ENCODE measurements at regions not wholly inside any gene's neighbourhood (a gene's known extent, or its start where the extent isn't known, plus 50 kb on each side); places are given as distances from the start of the nearest gene placed in this dataset.

DNA sequence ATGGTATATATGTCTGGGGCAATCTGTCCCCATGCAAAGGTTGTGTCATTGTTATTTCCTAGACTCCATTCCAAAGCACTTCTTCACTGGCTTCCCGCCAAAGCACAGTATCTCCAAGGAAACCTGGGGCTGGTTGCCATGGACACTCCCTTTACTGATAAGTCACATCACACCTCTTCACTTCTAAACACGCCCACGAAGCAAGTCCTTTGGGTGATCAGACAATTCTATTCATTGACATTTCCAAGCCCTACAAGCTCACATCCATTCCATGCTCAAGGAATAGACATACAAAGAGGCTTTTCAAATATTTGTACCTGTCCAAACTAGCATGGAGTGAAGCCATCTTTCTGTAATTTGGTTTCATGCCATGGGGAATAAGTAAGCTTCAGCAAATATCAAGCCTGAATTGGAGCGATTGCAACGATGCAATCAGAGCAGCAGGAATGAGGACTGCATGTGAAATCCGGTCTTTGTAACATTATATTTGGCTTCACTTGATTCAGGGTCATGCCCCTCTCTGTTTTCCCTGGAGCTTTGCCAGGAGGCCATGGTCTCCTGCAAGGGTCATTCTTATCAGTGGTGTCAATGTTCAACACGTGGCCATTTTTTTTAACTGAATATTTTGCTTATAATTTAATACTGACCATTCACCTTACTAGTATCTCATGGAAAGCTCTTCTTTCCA, 201.6 kb upstream of the TMC3 start:
- DNase-seq (peak in 2 of 4 donors; percentile 5 to 12), ATAC-seq (no peak)
- Histone ChIP-seq H3K4me3 (no peak overlapping the region), H3K27me3 (no peaks in the 10 kb centered on the region), H3K27ac (no peak overlapping the region), H3K4me1 (no peaks in the 10 kb centered on the region), H3K36me3 (replicated peaks in 1 of 2; ENCODE audit: insufficient read depth in 1 of 2, low read depth in 2 of 2) (no peaks in the 10 kb centered on the region), H3K9me3 (no peaks in the 10 kb centered on the region)
- TF ChIP-seq POLR2A (IDR thresholded peaks at IDR 0.05), result no peak
- no peak for TF ChIP-seq CTCF (IDR thresholded peaks at IDR 0.05)
- 38 to 43% methylated on average over 7 of the region's 7 CpGs for WGBS, 2 donors
- intact Hi-C loops (cut with DNase I), result no loop called here

DNA sequence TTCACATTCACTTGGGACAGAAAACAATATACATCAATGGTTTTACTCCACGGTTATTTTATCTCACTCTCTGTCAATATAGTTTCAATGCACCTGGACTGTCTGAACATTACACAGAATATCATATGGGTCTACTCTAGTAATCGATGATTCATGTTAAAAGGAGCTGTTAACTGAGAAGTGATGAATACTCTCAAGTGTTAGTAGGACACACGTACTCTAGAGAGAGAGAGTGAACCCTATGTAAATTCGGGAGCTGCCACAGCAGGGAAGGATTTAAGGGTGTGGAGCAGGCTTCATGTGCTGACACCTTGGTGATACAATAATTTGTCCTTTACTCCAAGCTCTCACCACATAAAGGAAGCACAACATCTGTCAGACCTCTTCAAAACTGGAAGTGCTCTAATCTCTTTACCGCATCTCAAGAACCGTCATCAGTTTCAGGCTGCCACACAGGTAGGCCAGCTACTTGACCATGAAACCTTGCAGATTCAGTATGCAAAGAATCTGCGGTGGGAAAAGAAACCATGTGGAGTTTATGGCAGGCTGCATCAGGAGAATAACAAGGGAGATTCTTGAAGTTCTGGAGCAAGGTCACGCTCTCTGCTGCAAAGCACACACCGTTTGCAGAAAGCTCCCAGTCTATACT, 199.2 kb upstream of the TMC3 start:
- H3K27me3 ChIP-seq, result no peaks in the 10 kb centered on the region
- no peak for ATAC-seq
- no peak overlapping the region for H3K27ac ChIP-seq
- no peaks in the 10 kb centered on the region for H3K36me3 ChIP-seq (replicated peaks in 1 of 2; ENCODE audit: insufficient read depth in 1 of 2, low read depth in 2 of 2)
- TF ChIP-seq CTCF (IDR thresholded peaks at IDR 0.05) (no peak), POLR2A (IDR thresholded peaks at IDR 0.05) (no peak)
- DNase-seq, result no peak
- H3K4me1 ChIP-seq, result no peaks in the 10 kb centered on the region
- intact Hi-C loops (cut with DNase I), result no loop called here
- WGBS, 2 donors, result 82% methylated on average over 9 of the region's 9 CpGs
- H3K9me3 ChIP-seq, result no peaks in the 10 kb centered on the region
- H3K4me3 ChIP-seq, result no peak overlapping the region

DNA sequence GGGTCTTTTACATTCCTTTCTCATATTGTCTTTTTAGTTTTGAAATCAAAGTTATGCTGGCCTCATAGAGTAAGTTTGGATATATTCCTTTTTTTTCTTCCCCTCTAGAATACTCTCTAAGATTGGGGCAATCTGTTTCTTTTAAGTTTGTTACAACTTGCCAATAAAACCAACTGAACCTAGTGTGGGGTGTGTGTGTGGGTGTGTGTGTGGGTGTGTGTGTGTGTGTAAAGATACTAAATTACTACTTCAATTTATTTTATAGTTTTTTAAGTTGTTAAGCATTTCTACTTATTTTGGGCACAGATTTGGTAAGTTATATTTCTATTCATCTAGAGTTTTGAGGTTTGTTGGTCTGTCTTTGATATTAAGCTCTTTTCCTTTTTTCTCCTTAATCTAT, 198.2 kb upstream of the TMC3 start:
- DNase-seq, result no peak
- H3K36me3 ChIP-seq (replicated peaks in 1 of 2; ENCODE audit: insufficient read depth in 1 of 2, low read depth in 2 of 2), result no peaks in the 10 kb centered on the region
- no peaks in the 10 kb centered on the region for H3K27me3 ChIP-seq
- ATAC-seq, result no peak
- no peak overlapping the region for H3K4me3 ChIP-seq
- intact Hi-C loops (cut with DNase I), result no loop called here
- TF ChIP-seq CTCF (IDR thresholded peaks at IDR 0.05), result no peak
- no peak for TF ChIP-seq POLR2A (IDR thresholded peaks at IDR 0.05)
- H3K9me3 ChIP-seq, result no peaks in the 10 kb centered on the region
- H3K27ac ChIP-seq, result no peak overlapping the region
- no peaks in the 10 kb centered on the region for H3K4me1 ChIP-seq

- Histone ChIP-seq H3K9me3 (no peaks in the 10 kb centered on the region), H3K4me3 (no peak overlapping the region), H3K4me1 (no peaks in the 10 kb centered on the region), H3K27me3 (no peaks in the 10 kb centered on the region), H3K27ac (no peak overlapping the region), H3K36me3 (replicated peaks in 1 of 2; ENCODE audit: insufficient read depth in 1 of 2, low read depth in 2 of 2) (no peaks in the 10 kb centered on the region)
- DNase-seq (no peak), ATAC-seq (no peak)
- intact Hi-C loops (cut with DNase I), result no loop called here
- TF ChIP-seq CTCF (IDR thresholded peaks at IDR 0.05) (no peak), POLR2A (IDR thresholded peaks at IDR 0.05) (no peak)
- WGBS, 2 donors, result 81% methylated on average over 4 of the region's 4 CpGs
Observed at GRCh38 chr15:81569286-81570080, 195.5 kb upstream of the TMC3 start.
